T-cell (primary cell): ENCODE measurements at regions not wholly inside any gene's neighbourhood (a gene's known extent, or its start where the extent isn't known, plus 50 kb on each side); places are given as distances from the start of the nearest gene placed in this dataset.
A peak's percentile ranks its signal among the peaks of the same experiment; 100 is the strongest.

Experiments used
- ATAC-seq, 4 experiments: fragments of 200-7000 bp in 3 of 4; fragments of 150-1000 bp in 1 of 4; cut with Tn5 transposase; replicated peaks in 1 of 4; 1 replicate in 3 of 4; 2 replicates in 1 of 4; pipeline ENCODE4 v1.10.0; 2021; ENCODE audit warnings: moderate library complexity in 3 of 4, mild to moderate bottlenecking in 2 of 4, moderate number of reproducible peaks in 1 of 4
- CTCF ChIA-PET, 2 donors: fragments of 300-600 bp; sonication (Branson Sonifier 250); formaldehyde crosslinking; loops; one replicate each; lab custom pipeline; 2022; ENCODE audit warnings: antibody characterized with exemption in 2 of 2; lab: Charles Lee
- POLR2A ChIA-PET, 2 donors: fragments of 300-600 bp; sonication (Branson Sonifier 250); formaldehyde crosslinking; loops; one replicate each; lab custom pipeline; 2022; ENCODE audit warnings: antibody characterized with exemption in 2 of 2; lab: Charles Lee
- DNase-seq, 35 experiments: peaks; one replicate each; pipeline versions ENCODE4 v3.0.0 to v3.0.0-alpha.2; 2013 to 2023
- H3K27ac ChIP-seq: one replicate; pipeline ENCODE4 v1.5.1; 2013; ENCODE audit warnings: low read length
- H3K27me3 ChIP-seq, 2 experiments: replicated peaks in 1 of 2; 1 replicate in 1 of 2; 2 replicates in 1 of 2; pipeline versions ENCODE4 v1.6.1 to v1.7.0; 2013; ENCODE audit warnings: low read length in 1 of 2, mixed read lengths in 1 of 2; ENCODE audit not compliant: control insufficient read depth in 2 of 2, insufficient read depth in 2 of 2; ENCODE audit errors: extremely low read depth in 1 of 2
- H3K36me3 ChIP-seq, 2 donors: 1 replicate in 1 of 2; 2 replicates in 1 of 2; pipeline versions ENCODE4 v1.6.1 to v1.7.0; 2013; ENCODE audit warnings: low read length in 1 of 2; ENCODE audit not compliant: control insufficient read depth in 2 of 2, insufficient read depth in 1 of 2; ENCODE audit errors: extremely low read depth in 1 of 2
- H3K4me1 ChIP-seq, 2 experiments: 1 replicate in 1 of 2; 2 replicates in 1 of 2; pipeline versions ENCODE4 v1.6.1 to v1.7.0; 2013; ENCODE audit warnings: low read length in 2 of 2, mixed read lengths in 1 of 2; ENCODE audit not compliant: insufficient read depth in 2 of 2, control insufficient read depth in 1 of 2; ENCODE audit errors: extremely low read depth in 1 of 2
- H3K4me3 ChIP-seq, 2 donors: 1 replicate in 1 of 2; 2 replicates in 1 of 2; pipeline versions ENCODE4 v1.5.1 to v1.7.0; 2013; ENCODE audit warnings: mild to moderate bottlenecking in 2 of 2, low read length in 1 of 2, moderate library complexity in 1 of 2; ENCODE audit not compliant: control insufficient read depth in 1 of 2; ENCODE audit errors: extremely low read depth in 1 of 2
- H3K9me3 ChIP-seq: 2 replicates; pipeline ENCODE4 v1.7.0; 2013
- H3K27ac Mint-ChIP-seq, 2 donors: one replicate each; pipeline ENCODE4 v1.8.0; 2020 to 2021; ENCODE audit warnings: mild to moderate bottlenecking in 2 of 2, mixed read lengths in 2 of 2
- H3K27me3 Mint-ChIP-seq, 2 donors: one replicate each; pipeline ENCODE4 v1.8.0; 2021 to 2022; ENCODE audit warnings: mixed read lengths in 2 of 2
- H3K36me3 Mint-ChIP-seq: one replicate; pipeline ENCODE4 v1.8.0; 2021; ENCODE audit warnings: mixed read lengths
- H3K4me1 Mint-ChIP-seq, 3 donors: one replicate each; pipeline ENCODE4 v1.8.0; 2020 to 2022; ENCODE audit warnings: mixed read lengths in 3 of 3, mild to moderate bottlenecking in 1 of 3
- H3K4me3 Mint-ChIP-seq, 3 donors: one replicate each; pipeline ENCODE4 v1.8.0; 2020 to 2022; ENCODE audit warnings: mild to moderate bottlenecking in 3 of 3, mixed read lengths in 3 of 3, moderate library complexity in 3 of 3
- H3K9me3 Mint-ChIP-seq, 3 donors: one replicate each; pipeline ENCODE4 v1.8.0; 2020 to 2022; ENCODE audit warnings: mixed read lengths in 3 of 3
- WGBS: methylation state at CpG from one replicate; pipeline ENCODE4 v1.1.5; 2013; ENCODE audit warnings: missing lambda C conversion rate; ENCODE audit not compliant: insufficient coverage; 5-methylcytosine and 5-hydroxymethylcytosine counted together

GRCh38 chr4:3715855-3716630, 50.1 kb upstream of the ADRA2C start:
- Histone ChIP-seq H3K9me3 (no peaks in the 10 kb centered on the region), H3K36me3 (no peaks in the 10 kb centered on the region), H3K4me1 (no peaks in the 10 kb centered on the region), H3K27ac (no peak overlapping the region), H3K27me3 (peaks cover 0 to 38% of the 10 kb centered on the region in 2 experiments), H3K4me3 (no peak overlapping the region)
- Mint-ChIP-seq H3K4me3 (no peak overlapping the region), H3K36me3 (no peaks in the 10 kb centered on the region), H3K4me1 (no peaks in the 10 kb centered on the region), H3K27ac (no peak overlapping the region), H3K27me3 (peaks cover 30 to 32% of the 10 kb centered on the region in 2 donors), H3K9me3 (peaks cover 0 to 4% (median 0%) of the 10 kb centered on the region in 3 donors)
- no peak for ATAC-seq
- 75% methylated on average over 18 of the region's 23 CpGs for WGBS
- DNase-seq, result no peak
- ChIA-PET CTCF (no interaction called here), POLR2A (no interaction called here)

GRCh38 chr4:3715061-3715854, 50.9 kb upstream of the ADRA2C start:
- H3K36me3 Mint-ChIP-seq, result no peaks in the 10 kb centered on the region
- H3K27me3 Mint-ChIP-seq, result peaks cover 24 to 26% of the 10 kb centered on the region in 2 donors
- no peaks in the 10 kb centered on the region for H3K4me1 Mint-ChIP-seq
- WGBS, result 68% methylated on average over 8 of the region's 23 CpGs
- Histone ChIP-seq H3K4me1 (no peaks in the 10 kb centered on the region), H3K9me3 (no peaks in the 10 kb centered on the region), H3K36me3 (no peaks in the 10 kb centered on the region), H3K27ac (no peak overlapping the region), H3K4me3 (no peak overlapping the region), H3K27me3 (peaks cover 0 to 35% of the 10 kb centered on the region in 2 experiments)
- no peak overlapping the region for H3K27ac Mint-ChIP-seq
- ChIA-PET CTCF (no interaction called here), POLR2A (no interaction called here)
- no peak for DNase-seq
- H3K9me3 Mint-ChIP-seq, result peaks cover 0 to 4% (median 0%) of the 10 kb centered on the region in 3 donors
- no peak overlapping the region for H3K4me3 Mint-ChIP-seq
- no peak for ATAC-seq

GRCh38 chr4:3714642-3715001, 51.6 kb upstream of the ADRA2C start:
- WGBS, result 81% methylated on average over 4 of the region's 4 CpGs
- no peak overlapping the region for H3K4me3 Mint-ChIP-seq

GRCh38 chr4:3713817-3714641, 52.2 kb upstream of the ADRA2C start:
- Histone ChIP-seq H3K27me3 (peaks cover 0 to 30% of the 10 kb centered on the region in 2 experiments), H3K36me3 (no peaks in the 10 kb centered on the region), H3K9me3 (no peaks in the 10 kb centered on the region), H3K27ac (no peak overlapping the region), H3K4me3 (no peak overlapping the region), H3K4me1 (no peaks in the 10 kb centered on the region)
- H3K4me3 Mint-ChIP-seq, result no peak overlapping the region
- H3K4me1 Mint-ChIP-seq, result no peaks in the 10 kb centered on the region
- H3K9me3 Mint-ChIP-seq, result peaks cover 0 to 3% (median 0%) of the 10 kb centered on the region in 3 donors
- H3K27me3 Mint-ChIP-seq, result peaks cover 15% of the 10 kb centered on the region in 2 donors
- ATAC-seq, result peak in 1 of 4 experiments; percentile 14
- H3K27ac Mint-ChIP-seq, result no peak overlapping the region
- POLR2A ChIA-PET, result no interaction called here
- 79% methylated on average over 13 of the region's 13 CpGs for WGBS
- CTCF ChIA-PET, result no interaction called here
- DNase-seq, result no peak
- no peaks in the 10 kb centered on the region for H3K36me3 Mint-ChIP-seq

More at GRCh38 chr4:3714642-3715001, 51.6 kb upstream of the ADRA2C start:
- Histone ChIP-seq H3K27me3 (peaks cover 0 to 33% of the 10 kb centered on the region in 2 experiments), H3K9me3 (no peaks in the 10 kb centered on the region), H3K4me1 (no peaks in the 10 kb centered on the region), H3K4me3 (no peak overlapping the region), H3K36me3 (no peaks in the 10 kb centered on the region), H3K27ac (no peak overlapping the region)
- POLR2A ChIA-PET, result no interaction called here
- Mint-ChIP-seq H3K36me3 (no peaks in the 10 kb centered on the region), H3K27ac (no peak overlapping the region), H3K4me1 (no peaks in the 10 kb centered on the region), H3K9me3 (peaks cover 0 to 4% (median 0%) of the 10 kb centered on the region in 3 donors), H3K27me3 (peaks cover 19 to 20% of the 10 kb centered on the region in 2 donors)
- CTCF ChIA-PET, result no interaction called here
- DNase-seq (no peak), ATAC-seq (no peak)

DNA sequence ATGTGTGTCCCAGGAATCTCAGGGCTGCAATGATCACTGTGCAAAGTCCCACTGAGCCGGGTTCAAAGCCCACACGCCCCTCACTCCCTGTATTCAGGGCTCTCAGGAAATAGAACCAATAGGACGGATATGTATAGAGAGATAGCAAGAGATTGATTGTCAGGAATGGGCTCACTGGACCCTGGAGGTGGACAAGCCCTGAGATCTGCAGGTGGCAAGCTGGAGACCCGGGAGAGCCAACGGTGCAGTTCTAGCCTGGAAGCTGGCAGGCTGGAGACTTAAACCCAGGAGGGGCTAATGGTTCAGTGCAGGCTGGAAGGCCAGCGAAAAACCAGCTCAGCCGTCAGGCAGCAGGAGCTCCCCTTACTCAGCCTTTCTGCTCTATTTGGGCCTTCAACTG, 52.8 kb upstream of the ADRA2C start:
- H3K4me3 ChIP-seq, result no peak overlapping the region
- H3K27me3 ChIP-seq, result peaks cover 0 to 31% of the 10 kb centered on the region in 2 experiments
- no peaks in the 10 kb centered on the region for H3K9me3 Mint-ChIP-seq
- no peak overlapping the region for H3K27ac ChIP-seq
- no peaks in the 10 kb centered on the region for H3K36me3 ChIP-seq
- peaks cover 11% of the 10 kb centered on the region in 2 donors for H3K27me3 Mint-ChIP-seq
- no peaks in the 10 kb centered on the region for H3K4me1 Mint-ChIP-seq
- H3K4me3 Mint-ChIP-seq, result no peak overlapping the region
- H3K36me3 Mint-ChIP-seq, result no peaks in the 10 kb centered on the region
- H3K9me3 ChIP-seq, result no peaks in the 10 kb centered on the region
- H3K27ac Mint-ChIP-seq, result no peak overlapping the region
- ATAC-seq (no peak), DNase-seq (no peak)
- 82% methylated on average over 7 of the region's 7 CpGs for WGBS
- H3K4me1 ChIP-seq, result no peaks in the 10 kb centered on the region
- POLR2A ChIA-PET, result no interaction called here
- CTCF ChIA-PET, result no interaction called here

GRCh38 chr4:3712936-3713335, 53.2 kb upstream of the ADRA2C start:
- ChIA-PET CTCF (no interaction called here), POLR2A (no interaction called here)
- Histone ChIP-seq H3K27me3 (peaks cover 0 to 35% of the 10 kb centered on the region in 2 experiments), H3K36me3 (no peaks in the 10 kb centered on the region), H3K27ac (no peak overlapping the region), H3K9me3 (no peaks in the 10 kb centered on the region), H3K4me3 (no peak overlapping the region), H3K4me1 (no peaks in the 10 kb centered on the region)
- Mint-ChIP-seq H3K27me3 (peaks cover 7% of the 10 kb centered on the region in 2 donors), H3K4me3 (no peak overlapping the region), H3K9me3 (no peaks in the 10 kb centered on the region), H3K27ac (no peak overlapping the region), H3K4me1 (no peaks in the 10 kb centered on the region), H3K36me3 (no peaks in the 10 kb centered on the region)
- no peak for ATAC-seq
- no peak for DNase-seq
- 79% methylated on average over 15 of the region's 20 CpGs for WGBS
